Breast epithelium (tissue), 3 donors: ENCODE measurements at regions not wholly inside any gene's neighbourhood (a gene's known extent, or its start where the extent isn't known, plus 50 kb on each side); places are given as distances from the start of the nearest gene placed in this dataset.

Source experiments
- POLR2A ChIP-seq: fragments of 450-650 bp; IDR thresholded peaks from one replicate; pipeline ENCODE4 v1.6.1; 2016; ENCODE audit warnings: antibody characterized with exemption, mild to moderate bottlenecking, moderate library complexity
- POLR2AphosphoS5 ChIP-seq, 3 donors: sonication (generic); formaldehyde crosslinking; IDR thresholded peaks; one replicate each; pipeline ENCODE4 v1.6.1; 2017; ENCODE audit warnings: antibody characterized with exemption in 3 of 3
- TF ChIP-seq, protein P1 (sequence below), 3 donors: fragments of 450-650 bp; IDR thresholded peaks; one replicate each; pipeline ENCODE4 v1.5.1; 2016 to 2017; ENCODE audit warnings: antibody characterized with exemption in 3 of 3, mild to moderate bottlenecking in 3 of 3, moderate library complexity in 3 of 3

- no peak for TF ChIP-seq POLR2A
- TF ChIP-seq POLR2AphosphoS5 (IDR thresholded peaks at IDR 0.05) = no peak
- TF ChIP-seq, protein P1, sequence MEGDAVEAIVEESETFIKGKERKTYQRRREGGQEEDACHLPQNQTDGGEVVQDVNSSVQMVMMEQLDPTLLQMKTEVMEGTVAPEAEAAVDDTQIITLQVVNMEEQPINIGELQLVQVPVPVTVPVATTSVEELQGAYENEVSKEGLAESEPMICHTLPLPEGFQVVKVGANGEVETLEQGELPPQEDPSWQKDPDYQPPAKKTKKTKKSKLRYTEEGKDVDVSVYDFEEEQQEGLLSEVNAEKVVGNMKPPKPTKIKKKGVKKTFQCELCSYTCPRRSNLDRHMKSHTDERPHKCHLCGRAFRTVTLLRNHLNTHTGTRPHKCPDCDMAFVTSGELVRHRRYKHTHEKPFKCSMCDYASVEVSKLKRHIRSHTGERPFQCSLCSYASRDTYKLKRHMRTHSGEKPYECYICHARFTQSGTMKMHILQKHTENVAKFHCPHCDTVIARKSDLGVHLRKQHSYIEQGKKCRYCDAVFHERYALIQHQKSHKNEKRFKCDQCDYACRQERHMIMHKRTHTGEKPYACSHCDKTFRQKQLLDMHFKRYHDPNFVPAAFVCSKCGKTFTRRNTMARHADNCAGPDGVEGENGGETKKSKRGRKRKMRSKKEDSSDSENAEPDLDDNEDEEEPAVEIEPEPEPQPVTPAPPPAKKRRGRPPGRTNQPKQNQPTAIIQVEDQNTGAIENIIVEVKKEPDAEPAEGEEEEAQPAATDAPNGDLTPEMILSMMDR (IDR thresholded peaks at IDR 0.05) = no peak
Measured at GRCh38 chr11:26053966-26054365, 278.0 kb upstream of the ANO3 start.
